ENCODE measurements at regions not wholly inside any gene's neighbourhood (a gene's known extent, or its start where the extent isn't known, plus 50 kb on each side); places are given as distances from the start of the nearest gene placed in this dataset.
A peak's percentile ranks its signal among the peaks of the same experiment; 100 is the strongest.

- intact Hi-C loops (cut with micrococcal nuclease; ENCODE audit: unreplicated experiment): no loop called here
- CTCF ChIA-PET (ENCODE audit: low intra/inter-chr PET ratio, low total read pairs): no interaction called here
Observed at GRCh38 chr17:79414793-79415211, 196.0 kb downstream of the RBFOX3 start.

DNA sequence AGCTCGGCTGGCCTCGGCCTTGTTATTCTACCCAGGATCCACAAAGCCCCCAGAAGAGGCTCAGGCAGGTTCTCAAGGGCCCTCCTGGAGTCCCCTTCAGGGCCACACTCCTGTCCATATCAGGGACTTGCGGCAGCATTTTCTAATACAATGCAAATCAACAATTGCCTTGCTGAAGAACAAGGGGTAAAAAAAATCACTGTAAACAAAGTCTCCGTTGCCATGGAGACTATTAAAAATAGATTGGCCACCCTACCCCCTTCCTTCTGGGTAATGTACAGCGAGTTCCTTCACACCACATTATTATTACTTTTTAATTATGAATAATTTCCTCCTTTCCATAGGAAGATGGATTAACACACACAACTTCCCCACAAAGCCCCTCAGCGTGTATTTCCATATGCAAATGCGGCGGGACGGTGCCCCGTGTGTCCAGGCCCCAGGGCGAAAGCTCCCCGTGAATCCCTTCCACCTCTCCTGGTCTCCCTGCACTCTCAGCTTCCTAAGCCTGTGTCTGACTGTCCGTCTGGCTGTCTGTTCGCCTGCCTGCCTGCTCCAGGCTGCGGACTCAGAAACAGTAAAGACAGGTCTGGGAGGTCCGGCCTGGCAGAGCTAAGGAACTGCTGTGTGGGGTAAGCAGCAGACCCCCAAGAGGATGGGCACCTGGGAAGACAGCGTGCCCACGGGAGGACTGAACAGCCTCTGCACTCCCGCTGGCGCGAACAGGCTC lies 196.6 kb downstream of the RBFOX3 start:
- no peak overlapping the region for H3K4me3 ChIP-seq (replicated peaks in 1 of 3; ENCODE audit: insufficient read depth in 1 of 3, low read depth in 2 of 3, low read length in 3 of 3)
- H3K27ac ChIP-seq (ENCODE audit: extremely low read length, insufficient read depth, low read length): no peak overlapping the region
- in situ Hi-C loops (cut with HindIII; ENCODE audit: extremely low pct_ligation_motif_present, low pct_unique_long_range_greater_than_20kb): no loop called here
- H3K4me1 ChIP-seq (ENCODE audit: insufficient read depth, low read length): no peaks in the 10 kb centered on the region
- H3K79me2 ChIP-seq (ENCODE audit: insufficient read depth, low read length): no peaks in the 10 kb centered on the region
- intact Hi-C loops (cut with micrococcal nuclease; ENCODE audit: unreplicated experiment): no loop called here
- peaks cover 3% of the 10 kb centered on the region; the same call in 1 of the 2 replicates for H4K20me1 ChIP-seq (ENCODE audit: insufficient read depth, low read length)
- POLR2A ChIA-PET: no interaction called here
- no peak overlapping the region for H2AFZ ChIP-seq (ENCODE audit: low read length)
- no peak for DNase-seq (ENCODE audit: low spot score)
- CTCF ChIA-PET (ENCODE audit: low intra/inter-chr PET ratio, low total read pairs): no interaction called here
- no TSS peak for BruUV-seq (replicated peaks)
- H3K36me3 ChIP-seq (replicated peaks in 1 of 2; ENCODE audit: control insufficient read depth in 1 of 2, insufficient read depth in 2 of 2, low read length in 2 of 2): no peaks in the 10 kb centered on the region
- 14% methylated on average over 21 of the region's 21 CpGs for WGBS (ENCODE audit: low lambda C conversion rate)
- peaks cover 31 to 94% of the 10 kb centered on the region in 2 experiments for H3K27me3 ChIP-seq (ENCODE audit: control insufficient read depth in 1 of 2, insufficient read depth in 2 of 2, low read length in 2 of 2)
- no peak for FAIRE-seq
- no peaks in the 10 kb centered on the region for H3K9me3 ChIP-seq (ENCODE audit: low read length)
- H3K4me2 ChIP-seq (ENCODE audit: low read depth, low read length): no peak overlapping the region
- H3K9ac ChIP-seq (ENCODE audit: insufficient read depth, low read depth, low read length): no peak overlapping the region
- no peak for ATAC-seq
- TF ChIP-seq ZNF3 (CRISPR knock-in tag; IDR thresholded peaks at IDR 0.05) (no peak), ZFP90 (CRISPR knock-in tag; IDR thresholded peaks at IDR 0.05; ENCODE audit: borderline replicate concordance) (no peak), SP2 (CRISPR knock-in tag; IDR thresholded peaks at IDR 0.05) (no peak), NFAT5 (CRISPR knock-in tag; IDR thresholded peaks at IDR 0.05) (no peak), DR1 (CRISPR knock-in tag; IDR thresholded peaks at IDR 0.05) (no peak), ZBTB3 (CRISPR knock-in tag; IDR thresholded peaks at IDR 0.05; ENCODE audit: borderline replicate concordance, low read depth) (no peak), NAIF1 (CRISPR knock-in tag; IDR thresholded peaks at IDR 0.05; ENCODE audit: borderline replicate concordance) (no peak), NCOA5 (CRISPR knock-in tag; IDR thresholded peaks at IDR 0.05) (no peak), RNF2 (conservative IDR thresholded peaks at IDR 0.05; ENCODE audit: low read depth) (no peak), ZNF501 (CRISPR knock-in tag; IDR thresholded peaks at IDR 0.05) (no peak), ZNF180 (CRISPR knock-in tag; IDR thresholded peaks at IDR 0.05; ENCODE audit: borderline replicate concordance, low read depth) (no peak)
- TF ChIP-seq, protein P1, sequence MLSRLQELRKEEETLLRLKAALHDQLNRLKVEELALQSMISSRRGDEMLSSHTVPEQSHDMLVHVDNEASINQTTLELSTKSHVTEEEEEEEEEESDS (CRISPR knock-in tag; IDR thresholded peaks at IDR 0.05; ENCODE audit: borderline replicate concordance): no peak

More at GRCh38 chr17:79414793-79415211, 196.0 kb downstream of the RBFOX3 start:
- FAIRE-seq (no peak), ATAC-seq (no peak), DNase-seq (ENCODE audit: low spot score) (no peak)
- Histone ChIP-seq H3K27me3 (ENCODE audit: control insufficient read depth in 1 of 2, insufficient read depth in 2 of 2, low read length in 2 of 2) (peaks cover 28 to 92% of the 10 kb centered on the region in 2 experiments), H4K20me1 (ENCODE audit: insufficient read depth, low read length) (peaks cover 3% of the 10 kb centered on the region; the same call in 1 of the 2 replicates), H3K79me2 (ENCODE audit: insufficient read depth, low read length) (no peaks in the 10 kb centered on the region), H3K36me3 (replicated peaks in 1 of 2; ENCODE audit: control insufficient read depth in 1 of 2, insufficient read depth in 2 of 2, low read length in 2 of 2) (no peaks in the 10 kb centered on the region), H3K4me1 (ENCODE audit: insufficient read depth, low read length) (no peaks in the 10 kb centered on the region), H3K9me3 (ENCODE audit: low read length) (no peaks in the 10 kb centered on the region), H3K4me2 (ENCODE audit: low read depth, low read length) (no peak overlapping the region), H3K27ac (ENCODE audit: extremely low read length, insufficient read depth, low read length) (no peak overlapping the region), H2AFZ (ENCODE audit: low read length) (no peak overlapping the region), H3K9ac (ENCODE audit: insufficient read depth, low read depth, low read length) (no peak overlapping the region), H3K4me3 (replicated peaks in 1 of 3; ENCODE audit: insufficient read depth in 1 of 3, low read depth in 2 of 3, low read length in 3 of 3) (no peak overlapping the region)
- WGBS (ENCODE audit: low lambda C conversion rate): no CpG with 5 or more reads among the region's 16 CpGs
- no TSS peak for BruUV-seq (replicated peaks)
- POLR2A ChIA-PET: no interaction called here
- 0 out of 2 replicates have a peak, but pooled peaks have one; percentile 73 for TF ChIP-seq EZH2 (conservative IDR thresholded peaks at IDR 0.05; ENCODE audit: low read depth, low read length)
- TF ChIP-seq HMGA1 (CRISPR knock-in tag; conservative IDR thresholded peaks at IDR 0.05): no peak
- TF ChIP-seq STAG1 (CRISPR knock-in tag; IDR thresholded peaks at IDR 0.05): 0 out of 2 replicates have a peak, but pooled peaks have one; percentile 16
- in situ Hi-C loops (cut with HindIII; ENCODE audit: extremely low pct_ligation_motif_present, low pct_unique_long_range_greater_than_20kb): no loop called here

Data from HepG2 (cell line).